ENCODE measurements at regions not wholly inside any gene's neighbourhood (a gene's known extent, or its start where the extent isn't known, plus 50 kb on each side); places are given as distances from the start of the nearest gene placed in this dataset.

DNA sequence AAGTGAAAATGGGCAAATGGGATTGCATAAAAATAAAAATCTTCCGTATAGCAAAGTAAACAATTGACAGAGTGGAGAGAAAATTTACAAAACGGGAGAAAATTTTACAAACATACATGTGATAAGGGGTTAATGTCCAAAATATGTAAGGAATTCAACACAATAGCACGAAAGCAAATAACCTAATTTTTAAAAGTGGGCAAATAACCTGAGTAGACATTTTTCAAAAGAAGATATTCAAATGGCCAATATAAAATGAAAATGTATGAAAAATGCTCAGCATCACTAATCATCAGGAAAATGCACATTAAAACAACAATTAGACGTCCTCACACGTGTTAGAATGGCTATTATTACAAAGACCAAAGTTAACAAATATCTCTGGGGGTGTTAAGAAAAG is 441.5 kb downstream of the HTR1B start:
- TF ChIP-seq, protein P1, sequence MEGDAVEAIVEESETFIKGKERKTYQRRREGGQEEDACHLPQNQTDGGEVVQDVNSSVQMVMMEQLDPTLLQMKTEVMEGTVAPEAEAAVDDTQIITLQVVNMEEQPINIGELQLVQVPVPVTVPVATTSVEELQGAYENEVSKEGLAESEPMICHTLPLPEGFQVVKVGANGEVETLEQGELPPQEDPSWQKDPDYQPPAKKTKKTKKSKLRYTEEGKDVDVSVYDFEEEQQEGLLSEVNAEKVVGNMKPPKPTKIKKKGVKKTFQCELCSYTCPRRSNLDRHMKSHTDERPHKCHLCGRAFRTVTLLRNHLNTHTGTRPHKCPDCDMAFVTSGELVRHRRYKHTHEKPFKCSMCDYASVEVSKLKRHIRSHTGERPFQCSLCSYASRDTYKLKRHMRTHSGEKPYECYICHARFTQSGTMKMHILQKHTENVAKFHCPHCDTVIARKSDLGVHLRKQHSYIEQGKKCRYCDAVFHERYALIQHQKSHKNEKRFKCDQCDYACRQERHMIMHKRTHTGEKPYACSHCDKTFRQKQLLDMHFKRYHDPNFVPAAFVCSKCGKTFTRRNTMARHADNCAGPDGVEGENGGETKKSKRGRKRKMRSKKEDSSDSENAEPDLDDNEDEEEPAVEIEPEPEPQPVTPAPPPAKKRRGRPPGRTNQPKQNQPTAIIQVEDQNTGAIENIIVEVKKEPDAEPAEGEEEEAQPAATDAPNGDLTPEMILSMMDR (conservative IDR thresholded peaks at IDR 0.05; ENCODE audit: low read depth, low read length) = no peak
- no peak for TF ChIP-seq EZH2 (IDR thresholded peaks at IDR 0.05; ENCODE audit: borderline replicate concordance, low read depth, low read length, poor library complexity, severe bottlenecking)

Data from A673 (cell line).